Calu3 (cell line): ENCODE measurements at regions not wholly inside any gene's neighbourhood (a gene's known extent, or its start where the extent isn't known, plus 50 kb on each side); places are given as distances from the start of the nearest gene placed in this dataset.
"Not testable (repeated sequence)": the region's sequence is repeated elsewhere in the genome, so short reads cannot be mapped to it uniquely, and the experiment has no call there.

Source experiments
- BruUV-seq: library from RNA; stranded (reverse); fragments of 400-500 nt; replicated peaks from 2 replicates; lab custom pipeline; 2021; lab: Mats Ljungman, UMichigan
- CTCF ChIA-PET: fragments of 300-600 bp; sonication (Branson Sonifier 250); formaldehyde crosslinking; loops from one replicate; lab custom pipeline; 2022; ENCODE audit warnings: antibody characterized with exemption; lab: Charles Lee
- DNase-seq: peaks from one replicate; pipeline ENCODE4 v3.0.0; 2022
- H3K27ac Mint-ChIP-seq: one replicate; pipeline ENCODE4 v1.8.0; 2022; ENCODE audit warnings: mixed read lengths; ENCODE audit not compliant: unreplicated experiment
- H3K27me3 Mint-ChIP-seq: one replicate; pipeline ENCODE4 v1.8.0; 2022; ENCODE audit warnings: mixed read lengths; ENCODE audit not compliant: unreplicated experiment
- H3K36me3 Mint-ChIP-seq: one replicate; pipeline ENCODE4 v1.8.0; 2022; ENCODE audit warnings: mild to moderate bottlenecking, moderate library complexity, mixed read lengths; ENCODE audit not compliant: insufficient read depth, unreplicated experiment
- H3K4me1 Mint-ChIP-seq: one replicate; pipeline ENCODE4 v1.8.0; 2022; ENCODE audit warnings: mild to moderate bottlenecking, low read depth, mixed read lengths; ENCODE audit not compliant: unreplicated experiment
- H3K4me3 Mint-ChIP-seq: one replicate; pipeline ENCODE4 v1.8.0; 2022; ENCODE audit warnings: mild to moderate bottlenecking, low read depth, moderate library complexity, mixed read lengths; ENCODE audit not compliant: unreplicated experiment
- H3K9me3 Mint-ChIP-seq: one replicate; pipeline ENCODE4 v1.8.0; 2022; ENCODE audit warnings: low read depth, mixed read lengths; ENCODE audit not compliant: unreplicated experiment
- CTCF ChIP-seq: fragments of 200-600 bp; IDR thresholded peaks from one replicate; pipeline ENCODE4 v1.8.0; 2022; ENCODE audit warnings: antibody characterized with exemption; ENCODE audit not compliant: unreplicated experiment
- intact Hi-C: fragments of 100-400 bp; cut with micrococcal nuclease; formaldehyde crosslinking; loops from one replicate; pipeline ENCODE4 v1.10.0; 2022; ENCODE audit not compliant: unreplicated experiment

- H3K27ac Mint-ChIP-seq = no peak overlapping the region
- no peaks in the 10 kb centered on the region for H3K4me1 Mint-ChIP-seq
- no peak for TF ChIP-seq CTCF
- peaks cover 54% of the 10 kb centered on the region for H3K27me3 Mint-ChIP-seq
- intact Hi-C loops = no loop called here
- CTCF ChIA-PET = no interaction called here
- no peak overlapping the region for H3K4me3 Mint-ChIP-seq
- H3K36me3 Mint-ChIP-seq = no peaks in the 10 kb centered on the region
- no peaks in the 10 kb centered on the region for H3K9me3 Mint-ChIP-seq
- BruUV-seq = no TSS peak
- no peak for DNase-seq
These were observed 97.7 kb upstream of the CDCA7L start for GRCh38 chr7:22043367-22043766.

GRCh38 chr7:22040923-22041595 lies 95.4 kb upstream of the CDCA7L start:
- Mint-ChIP-seq H3K4me1 (no peaks in the 10 kb centered on the region), H3K27me3 (peaks cover 52% of the 10 kb centered on the region), H3K27ac (no peak overlapping the region), H3K36me3 (no peaks in the 10 kb centered on the region), H3K9me3 (no peaks in the 10 kb centered on the region), H3K4me3 (no peak overlapping the region)
- TF ChIP-seq CTCF = no peak
- no peak for DNase-seq
- no TSS peak for BruUV-seq
- CTCF ChIA-PET = no interaction called here
- intact Hi-C loops = no loop called here

GRCh38 chr7:22039670-22040069 lies 94.0 kb upstream of the CDCA7L start:
- no TSS peak for BruUV-seq
- TF ChIP-seq CTCF = no peak
- H3K27ac Mint-ChIP-seq = no peak overlapping the region
- H3K4me1 Mint-ChIP-seq = no peaks in the 10 kb centered on the region
- CTCF ChIA-PET = interaction anchor here (0.6 kb wide), 1 partner anchor 83 kb away, joined by 3 read pairs; no protein-coding TSS in a partner anchor
- H3K27me3 Mint-ChIP-seq = peaks cover 45% of the 10 kb centered on the region
- no peaks in the 10 kb centered on the region for H3K9me3 Mint-ChIP-seq
- intact Hi-C loops = no loop called here
- DNase-seq = no peak
- no peaks in the 10 kb centered on the region for H3K36me3 Mint-ChIP-seq
- H3K4me3 Mint-ChIP-seq = no peak overlapping the region

- H3K4me1 Mint-ChIP-seq, intact Hi-C loops, H3K4me3 Mint-ChIP-seq, BruUV-seq, DNase-seq, CTCF ChIA-PET, H3K36me3 Mint-ChIP-seq, H3K27ac Mint-ChIP-seq, H3K9me3 Mint-ChIP-seq: not testable (repeated sequence)
- H3K27me3 Mint-ChIP-seq = peaks cover 35% of the 10 kb centered on the region
These were observed 86.7 kb upstream of the CDCA7L start for GRCh38 chr7:22032356-22032755.

- BruUV-seq, H3K27ac Mint-ChIP-seq, DNase-seq, H3K4me1 Mint-ChIP-seq, intact Hi-C loops, CTCF ChIA-PET, H3K9me3 Mint-ChIP-seq, H3K36me3 Mint-ChIP-seq, H3K4me3 Mint-ChIP-seq: not testable (repeated sequence)
- H3K27me3 Mint-ChIP-seq = peaks cover 36% of the 10 kb centered on the region
These were observed 83.0 kb upstream of the CDCA7L start for GRCh38 chr7:22028656-22029055.
